Heart right ventricle (tissue), 16 donors: ENCODE measurements at regions not wholly inside any gene's neighbourhood (a gene's known extent, or its start where the extent isn't known, plus 50 kb on each side); places are given as distances from the start of the nearest gene placed in this dataset.
A peak's percentile ranks its signal among the peaks of the same experiment; 100 is the strongest.

Experiments
- ATAC-seq, 8 donors: fragments of 200-7000 bp; cut with Tn5 transposase; one replicate each; pipeline ENCODE4 v1.9.1; 2020; ENCODE audit warnings: mild to moderate bottlenecking in 8 of 8, moderate library complexity in 8 of 8, moderate number of reproducible peaks in 1 of 8
- DNase-seq, 2 donors: peaks; one replicate each; pipeline ENCODE4 v3.0.0-alpha.2; 2020
- H3K27ac ChIP-seq, 10 donors: fragments of 200-600 bp; sonication (generic) in 2 of 10; one replicate each; pipeline versions ENCODE4 v1.5.0 to v1.8.0; 2020 to 2022; ENCODE audit warnings: mild to moderate bottlenecking in 3 of 10
- H3K27me3 ChIP-seq, 7 donors: fragments of 200-600 bp; one replicate each; pipeline ENCODE4 v1.8.0; 2021 to 2022; ENCODE audit warnings: mild to moderate bottlenecking in 2 of 7
- H3K36me3 ChIP-seq, 9 donors: fragments of 200-600 bp; sonication (generic) in 1 of 9; one replicate each; pipeline versions ENCODE4 v1.5.0 to v1.8.0; 2020 to 2022; ENCODE audit warnings: mild to moderate bottlenecking in 2 of 9
- H3K4me1 ChIP-seq, 9 donors: fragments of 200-600 bp; sonication (generic) in 1 of 9; one replicate each; pipeline versions ENCODE4 v1.5.0 to v1.8.0; 2020 to 2022; ENCODE audit warnings: mild to moderate bottlenecking in 4 of 9
- H3K4me3 ChIP-seq, 10 donors: fragments of 200-600 bp; sonication (generic) in 2 of 10; one replicate each; pipeline versions ENCODE4 v1.5.0 to v1.8.0; 2020 to 2022; ENCODE audit warnings: mild to moderate bottlenecking in 7 of 10, moderate library complexity in 2 of 10
- H3K9me3 ChIP-seq, 11 donors: fragments of 200-600 bp in 10 of 11; sonication (generic) in 2 of 11; one replicate each; pipeline versions ENCODE4 v1.5.0 to v1.8.0; 2013 to 2022; ENCODE audit warnings: mild to moderate bottlenecking in 2 of 11, control low read depth in 1 of 11, moderate library complexity in 1 of 11
- WGBS, 2 donors: extraction: QIAGEN DNeasy Blood & Tissue Kit; methylation state at CpG; one replicate each; pipeline ENCODE4 v1.1.7; 2013; ENCODE audit warnings: inconsistent platforms in 1 of 2; 5-methylcytosine and 5-hydroxymethylcytosine counted together
- intact Hi-C, 10 donors: fragments of 100-400 bp; cut with DNase I; formaldehyde crosslinking; loops; one replicate each; pipeline versions ENCODE4 v1.11.1 to v1.14.2; 2022
- TF ChIP-seq, protein P1 (sequence below), 9 donors: fragments of 200-600 bp; sonication (generic) in 2 of 9; IDR thresholded peaks; one replicate each; pipeline versions ENCODE4 v1.5.0 to v1.8.0; 2021 to 2022; ENCODE audit warnings: antibody characterized with exemption in 9 of 9, mild to moderate bottlenecking in 5 of 9, moderate library complexity in 1 of 9
- donor health status: Arrhythmogenic right ventricular cardiomyopathy.
- donor health status: ischemic (EF 13 %, LVEDD 7.1; RV severe dilation, severe dysfunction).
- donor health status: healthy with polysubstance abuse.
- donor health status: DM: no; HTN: yes; CAD: no.
- donor health status: DM: no; HTN: no; CAD: no.
- donor health status: ischemic (EF 25% LVEDD 6.9; RV normal size, moderate dysfunction).
- donor health status: ischemic (EF 25% LVEDD 5.7; RV mildly dilated, moderate dysfunction).
- donor health status: healthy.
- donor health status: DM: yes; HTN: yes; CAD: no.
- donor health status: Ischemic cardiomyopathy.
- donor health status: ischemic (EF 35%, LVEDD 5.7; RV mildly dilated, moderate dysfunction).
- donor health status: nonischemic (EF 11% LVEDD 7.7; RV severe dilation, severe dysfunction).
- donor health status: DM: yes; HTN: yes; CAD: no.
- donor health status: PGD.
- donor health status: ischemic (EF 29% LVEDD 5.4; RV normal size, mild dysfunction).
- donor health status: nonischemic (EF 23%, LVEDD 6.1; RV moderate dilation, normal function).

DNA sequence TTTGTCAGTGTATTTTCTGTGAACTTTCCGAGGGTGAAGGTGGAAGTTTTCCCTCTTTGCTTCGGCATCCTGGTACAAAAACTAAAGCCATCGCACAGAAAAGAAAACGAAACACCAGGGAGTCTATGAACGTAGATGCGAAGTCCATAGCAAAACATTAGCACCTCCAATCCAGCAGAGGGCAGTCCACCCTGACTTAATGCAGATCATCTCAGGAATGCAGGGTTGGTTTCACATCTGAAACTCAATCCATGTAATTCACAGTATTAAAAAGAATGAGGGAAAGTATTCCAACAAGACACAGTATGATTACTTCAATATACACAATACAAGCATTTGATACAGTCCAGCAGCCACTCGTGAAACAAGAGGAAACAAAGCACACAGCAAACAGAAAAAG lies 70.8 kb downstream of the RTP5 start:
- Histone ChIP-seq H3K27ac (no peak overlapping the region), H3K27me3 (peaks cover 0 to 21% (median 4%) of the 10 kb centered on the region in 7 donors), H3K36me3 (no peaks in the 10 kb centered on the region), H3K4me1 (no peaks in the 10 kb centered on the region), H3K9me3 (peaks cover 0 to 5% (median 0%) of the 10 kb centered on the region in 11 donors), H3K4me3 (no peak overlapping the region)
- TF ChIP-seq, protein P1, sequence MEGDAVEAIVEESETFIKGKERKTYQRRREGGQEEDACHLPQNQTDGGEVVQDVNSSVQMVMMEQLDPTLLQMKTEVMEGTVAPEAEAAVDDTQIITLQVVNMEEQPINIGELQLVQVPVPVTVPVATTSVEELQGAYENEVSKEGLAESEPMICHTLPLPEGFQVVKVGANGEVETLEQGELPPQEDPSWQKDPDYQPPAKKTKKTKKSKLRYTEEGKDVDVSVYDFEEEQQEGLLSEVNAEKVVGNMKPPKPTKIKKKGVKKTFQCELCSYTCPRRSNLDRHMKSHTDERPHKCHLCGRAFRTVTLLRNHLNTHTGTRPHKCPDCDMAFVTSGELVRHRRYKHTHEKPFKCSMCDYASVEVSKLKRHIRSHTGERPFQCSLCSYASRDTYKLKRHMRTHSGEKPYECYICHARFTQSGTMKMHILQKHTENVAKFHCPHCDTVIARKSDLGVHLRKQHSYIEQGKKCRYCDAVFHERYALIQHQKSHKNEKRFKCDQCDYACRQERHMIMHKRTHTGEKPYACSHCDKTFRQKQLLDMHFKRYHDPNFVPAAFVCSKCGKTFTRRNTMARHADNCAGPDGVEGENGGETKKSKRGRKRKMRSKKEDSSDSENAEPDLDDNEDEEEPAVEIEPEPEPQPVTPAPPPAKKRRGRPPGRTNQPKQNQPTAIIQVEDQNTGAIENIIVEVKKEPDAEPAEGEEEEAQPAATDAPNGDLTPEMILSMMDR (IDR thresholded peaks at IDR 0.05) = peak in 2 of 9 donors; percentile 20 to 30
- intact Hi-C loops = no loop called here
- 91 to 92% methylated on average over 7 of the region's 7 CpGs for WGBS, 2 donors
- DNase-seq (no peak), ATAC-seq (no peak)

DNA sequence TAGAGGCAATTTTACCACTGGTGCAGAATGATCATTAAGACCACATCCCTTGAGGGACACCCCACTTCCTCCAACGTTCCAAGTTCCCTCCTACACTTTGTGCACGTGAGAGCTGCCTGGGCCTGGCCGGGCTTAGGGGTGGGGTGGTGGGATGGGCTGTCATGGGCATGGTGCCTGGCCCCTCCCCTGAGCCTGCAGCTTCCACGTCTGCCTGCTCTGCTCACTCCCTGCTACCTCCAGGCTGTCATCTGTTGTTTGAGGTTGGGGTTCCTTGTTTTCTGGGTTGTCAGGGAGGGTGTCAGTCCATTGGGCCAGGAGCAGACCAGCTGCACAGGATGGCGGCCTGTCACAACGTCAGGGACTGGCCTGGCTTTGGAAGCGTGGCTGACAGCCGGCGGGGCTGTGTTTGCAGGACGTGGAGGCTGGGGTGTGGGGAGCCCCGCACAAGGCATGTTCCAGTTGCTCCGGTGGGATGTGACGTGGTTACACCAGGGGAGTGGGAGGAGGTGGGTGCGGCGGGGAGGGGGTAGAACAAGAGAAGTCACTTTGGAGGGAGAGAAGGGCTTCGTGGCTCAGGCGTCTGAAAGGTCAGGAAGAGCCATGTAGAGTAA lies 72.3 kb downstream of the RTP5 start:
- TF ChIP-seq, protein P1 (IDR thresholded peaks at IDR 0.05) = no peak
- 55 to 62% methylated on average over 17 of the region's 17 CpGs for WGBS, 2 donors
- Histone ChIP-seq H3K27ac (no peak overlapping the region), H3K4me3 (no peak overlapping the region), H3K27me3 (peaks cover 0 to 6% (median 0%) of the 10 kb centered on the region in 7 donors), H3K9me3 (no peaks in the 10 kb centered on the region), H3K4me1 (no peaks in the 10 kb centered on the region), H3K36me3 (no peaks in the 10 kb centered on the region)
- ATAC-seq (peak in 1 of 8 donors; percentile 28), DNase-seq (no peak)
- intact Hi-C loops = no loop called here

DNA sequence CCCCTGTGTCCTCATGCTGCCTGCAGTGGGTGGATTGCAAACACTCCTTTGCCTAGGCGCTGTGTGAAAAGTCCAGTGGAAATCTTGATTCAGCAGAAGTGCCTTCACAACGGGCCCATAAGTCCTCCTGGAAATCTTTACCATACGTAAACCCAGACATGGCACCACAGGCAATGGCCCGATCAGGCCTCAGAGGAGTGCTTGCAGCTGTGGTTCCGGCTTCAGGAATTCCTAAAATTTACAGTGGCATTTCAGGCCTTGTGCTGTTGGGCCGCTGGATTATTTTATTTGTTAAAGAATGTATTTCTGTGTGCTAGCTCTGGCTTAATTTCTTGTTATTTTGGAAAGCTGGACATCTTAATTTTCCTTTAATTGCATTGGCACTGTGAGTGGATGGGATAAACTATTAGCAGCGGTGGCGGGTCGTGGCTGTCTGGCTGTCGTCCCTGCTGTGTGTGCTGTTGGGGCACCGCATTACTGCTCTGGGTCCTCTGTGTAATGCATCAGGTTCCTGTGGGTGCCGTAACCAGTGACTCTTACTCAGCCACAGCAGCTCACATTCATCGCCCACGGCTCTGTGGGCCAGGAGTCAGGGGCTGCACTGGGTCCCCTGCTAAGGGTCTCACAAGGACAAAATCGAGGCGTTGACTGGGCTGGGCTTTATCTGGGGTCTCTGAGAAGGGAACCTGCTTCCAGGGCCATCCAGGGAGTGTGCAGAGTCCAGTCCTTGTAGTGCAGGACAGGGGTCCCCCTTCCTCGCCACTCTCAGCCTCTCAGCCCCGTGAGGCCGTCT lies 73.1 kb downstream of the RTP5 start:
- Histone ChIP-seq H3K4me1 (no peaks in the 10 kb centered on the region), H3K4me3 (no peak overlapping the region), H3K27ac (no peak overlapping the region), H3K36me3 (no peaks in the 10 kb centered on the region), H3K27me3 (peaks cover 0 to 3% (median 0%) of the 10 kb centered on the region in 7 donors), H3K9me3 (no peaks in the 10 kb centered on the region)
- TF ChIP-seq, protein P1 (IDR thresholded peaks at IDR 0.05) = no peak
- 95% methylated on average over 19 of the region's 19 CpGs for WGBS, 2 donors
- ATAC-seq (no peak), DNase-seq (no peak)
- intact Hi-C loops = no loop called here

DNA sequence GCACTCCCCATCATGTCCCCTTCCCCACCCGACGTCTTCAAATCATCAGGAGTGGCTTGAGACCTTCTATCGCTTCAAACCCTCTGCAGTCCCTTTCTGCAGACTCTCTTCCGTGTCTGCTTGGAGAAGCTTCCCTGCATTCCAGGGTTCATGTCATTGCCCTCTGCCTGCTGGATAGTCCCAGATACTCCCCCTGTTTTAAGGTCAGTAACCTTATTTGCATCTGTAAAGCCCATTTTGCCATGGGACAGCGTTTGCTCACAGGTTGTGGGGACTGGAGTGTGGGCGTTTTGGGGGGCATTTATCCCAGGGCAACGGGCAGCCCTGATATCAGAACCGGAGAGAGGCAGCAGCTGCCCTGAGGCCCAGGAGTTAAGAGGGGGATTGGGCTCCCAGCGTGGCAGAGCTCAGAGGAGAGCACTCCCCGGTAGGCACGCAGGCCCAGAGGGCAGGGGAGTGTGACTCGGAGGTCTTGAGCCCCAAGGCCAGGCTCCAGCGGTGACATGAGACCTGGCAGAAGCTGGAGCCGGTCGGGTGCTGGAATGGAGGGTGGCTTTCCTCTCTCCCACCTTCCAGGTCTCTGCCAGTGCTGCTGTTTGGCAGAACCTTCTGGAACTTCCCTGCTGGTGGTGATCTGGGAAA lies 73.8 kb downstream of the RTP5 start:
- DNase-seq (no peak), ATAC-seq (no peak)
- intact Hi-C loops = no loop called here
- H3K9me3 ChIP-seq = no peaks in the 10 kb centered on the region
- peaks cover 0 to 7% (median 0%) of the 10 kb centered on the region in 7 donors for H3K27me3 ChIP-seq
- H3K4me3 ChIP-seq = no peak overlapping the region
- no peaks in the 10 kb centered on the region for H3K36me3 ChIP-seq
- TF ChIP-seq, protein P1 (IDR thresholded peaks at IDR 0.05) = no peak
- H3K27ac ChIP-seq = no peak overlapping the region
- no peaks in the 10 kb centered on the region for H3K4me1 ChIP-seq
- 82 to 83% methylated on average over 15 of the region's 15 CpGs for WGBS, 2 donors
